ENCODE measurements at regions not wholly inside any gene's neighbourhood (a gene's known extent, or its start where the extent isn't known, plus 50 kb on each side); places are given as distances from the start of the nearest gene placed in this dataset.
"Not testable (repeated sequence)": the region's sequence is repeated elsewhere in the genome, so short reads cannot be mapped to it uniquely, and the experiment has no call there.

GRCh38 chr20:43404878-43405277 lies 52.8 kb upstream of the SRSF6 start:
- peaks cover 2 to 21% (median 6%) of the 10 kb centered on the region in 3 donors for H3K36me3 Mint-ChIP-seq
- H3K4me1 Mint-ChIP-seq, result no peaks in the 10 kb centered on the region
- H3K27ac Mint-ChIP-seq, result no peak overlapping the region
- no peak for ATAC-seq
- H3K27me3 Mint-ChIP-seq, result peaks cover 38 to 65% (median 44%) of the 10 kb centered on the region in 5 donors
- no peak for DNase-seq
- POLR2A ChIA-PET, result no interaction called here
- no peak overlapping the region for H3K4me3 Mint-ChIP-seq
- H3K9me3 Mint-ChIP-seq, result peaks cover 0 to 36% (median 10%) of the 10 kb centered on the region in 9 donors

- H3K4me1 Mint-ChIP-seq, H3K36me3 Mint-ChIP-seq, ATAC-seq, DNase-seq, H3K4me3 Mint-ChIP-seq, POLR2A ChIA-PET: not testable (repeated sequence)
- peaks cover 14 to 36% (median 23%) of the 10 kb centered on the region in 5 donors for H3K27me3 Mint-ChIP-seq
- peak overlapping the region in 1 of 10 donors; percentile 85 for H3K27ac Mint-ChIP-seq
- H3K9me3 Mint-ChIP-seq, result peaks cover 0 to 10% (median under 1%) of the 10 kb centered on the region in 9 donors
These were observed 56.8 kb upstream of the SRSF6 start for GRCh38 chr20:43400882-43401281.

GRCh38 chr20:43398676-43399324 lies 58.9 kb upstream of the SRSF6 start:
- no peak for DNase-seq
- no peaks in the 10 kb centered on the region for H3K4me1 Mint-ChIP-seq
- H3K9me3 Mint-ChIP-seq, result peaks cover 0 to 4% (median under 1%) of the 10 kb centered on the region in 9 donors
- H3K27me3 Mint-ChIP-seq, result peaks cover 6 to 27% (median 18%) of the 10 kb centered on the region in 5 donors
- no peak for ATAC-seq
- no peak overlapping the region for H3K4me3 Mint-ChIP-seq
- POLR2A ChIA-PET, result no interaction called here
- H3K36me3 Mint-ChIP-seq, result peaks cover 0 to 4% (median 1%) of the 10 kb centered on the region in 3 donors
- H3K27ac Mint-ChIP-seq, result peak overlapping the region in 2 of 10 donors; percentile 11 to 77

- peaks cover 0 to 9% (median 2%) of the 10 kb centered on the region in 9 donors for H3K9me3 Mint-ChIP-seq
These were observed 60.5 kb upstream of the SRSF6 start for GRCh38 chr20:43397147-43397546.

GRCh38 chr20:43393052-43393451 lies 64.6 kb upstream of the SRSF6 start:
- peaks cover 8 to 50% (median 21%) of the 10 kb centered on the region in 5 donors for H3K27me3 Mint-ChIP-seq
- no peak overlapping the region for H3K27ac Mint-ChIP-seq
- H3K4me1 Mint-ChIP-seq, result peaks cover 0 to 2% (median 0%) of the 10 kb centered on the region in 4 donors
- DNase-seq (no peak), ATAC-seq (no peak)
- H3K36me3 Mint-ChIP-seq, result peaks cover 0 to 12% (median 2%) of the 10 kb centered on the region in 3 donors
- peaks cover 0 to 8% (median 0%) of the 10 kb centered on the region in 9 donors for H3K9me3 Mint-ChIP-seq
- POLR2A ChIA-PET, result no interaction called here
- no peak overlapping the region for H3K4me3 Mint-ChIP-seq

More at GRCh38 chr20:43397147-43397546, 60.5 kb upstream of the SRSF6 start:
- H3K36me3 Mint-ChIP-seq, result peaks cover 0 to 12% (median 2%) of the 10 kb centered on the region in 3 donors
- ATAC-seq (no peak), DNase-seq (no peak)
- POLR2A ChIA-PET, result no interaction called here
- H3K4me1 Mint-ChIP-seq, result no peaks in the 10 kb centered on the region
- no peak overlapping the region for H3K27ac Mint-ChIP-seq
- H3K4me3 Mint-ChIP-seq, result no peak overlapping the region
- peaks cover 3 to 34% (median 16%) of the 10 kb centered on the region in 5 donors for H3K27me3 Mint-ChIP-seq

- DNase-seq (no peak), ATAC-seq (no peak)
- peaks cover 8 to 55% (median 25%) of the 10 kb centered on the region in 5 donors for H3K27me3 Mint-ChIP-seq
- no peak overlapping the region for H3K27ac Mint-ChIP-seq
- POLR2A ChIA-PET, result no interaction called here
- peaks cover 0 to 12% (median 2%) of the 10 kb centered on the region in 3 donors for H3K36me3 Mint-ChIP-seq
- H3K9me3 Mint-ChIP-seq, result peaks cover 0 to 8% (median 0%) of the 10 kb centered on the region in 9 donors
- no peak overlapping the region for H3K4me3 Mint-ChIP-seq
- H3K4me1 Mint-ChIP-seq, result peaks cover 0 to 2% (median 0%) of the 10 kb centered on the region in 4 donors
These were observed 65.1 kb upstream of the SRSF6 start for GRCh38 chr20:43392561-43392960.

- Mint-ChIP-seq H3K4me1 (peaks cover 0 to 5% (median 0%) of the 10 kb centered on the region in 4 donors), H3K36me3 (peaks cover 0 to 12% (median 2%) of the 10 kb centered on the region in 3 donors), H3K9me3 (peaks cover 0 to 8% (median 0%) of the 10 kb centered on the region in 9 donors), H3K27ac (peak overlapping the region in 1 of 10 donors; percentile 18), H3K27me3 (peaks cover 9 to 63% (median 23%) of the 10 kb centered on the region in 5 donors), H3K4me3 (no peak overlapping the region)
- POLR2A ChIA-PET, result no interaction called here
- ATAC-seq (no peak), DNase-seq (no peak)
These were observed 67.7 kb upstream of the SRSF6 start for GRCh38 chr20:43389839-43390626.

GRCh38 chr20:43389211-43389610 lies 68.5 kb upstream of the SRSF6 start:
- peaks cover 0 to 5% (median 0%) of the 10 kb centered on the region in 4 donors for H3K4me1 Mint-ChIP-seq
- POLR2A ChIA-PET, result no interaction called here
- peaks cover 0 to 8% (median 1%) of the 10 kb centered on the region in 9 donors for H3K9me3 Mint-ChIP-seq
- H3K36me3 Mint-ChIP-seq, result peaks cover 0 to 9% (median 2%) of the 10 kb centered on the region in 3 donors
- no peak overlapping the region for H3K4me3 Mint-ChIP-seq
- ATAC-seq (no peak), DNase-seq (no peak)
- H3K27me3 Mint-ChIP-seq, result peaks cover 9 to 55% (median 26%) of the 10 kb centered on the region in 5 donors
- no peak overlapping the region for H3K27ac Mint-ChIP-seq

GRCh38 chr20:43388268-43389002 lies 69.3 kb upstream of the SRSF6 start:
- POLR2A ChIA-PET, result no interaction called here

GRCh38 chr20:43387737-43388136 lies 70.0 kb upstream of the SRSF6 start:
- DNase-seq, result no peak
- POLR2A ChIA-PET, result no interaction called here
- peaks cover 0 to 5% (median 0%) of the 10 kb centered on the region in 4 donors for H3K4me1 Mint-ChIP-seq
- H3K4me3 Mint-ChIP-seq, result no peak overlapping the region
- ATAC-seq, result no peak
- H3K27me3 Mint-ChIP-seq, result peaks cover 11 to 51% (median 29%) of the 10 kb centered on the region in 5 donors
- H3K9me3 Mint-ChIP-seq, result peaks cover 0 to 5% (median 0%) of the 10 kb centered on the region in 9 donors
- no peaks in the 10 kb centered on the region for H3K36me3 Mint-ChIP-seq
- no peak overlapping the region for H3K27ac Mint-ChIP-seq

More at GRCh38 chr20:43388268-43389002, 69.3 kb upstream of the SRSF6 start:
- Mint-ChIP-seq H3K27me3 (peaks cover 11 to 51% (median 27%) of the 10 kb centered on the region in 5 donors), H3K36me3 (peaks cover 0 to 5% (median 0%) of the 10 kb centered on the region in 3 donors), H3K9me3 (peaks cover 0 to 5% (median under 1%) of the 10 kb centered on the region in 9 donors), H3K27ac (no peak overlapping the region), H3K4me1 (peaks cover 0 to 5% (median 0%) of the 10 kb centered on the region in 4 donors), H3K4me3 (no peak overlapping the region)
- ATAC-seq (no peak), DNase-seq (no peak)

- Mint-ChIP-seq H3K27ac (no peak overlapping the region), H3K36me3 (no peaks in the 10 kb centered on the region), H3K4me1 (peaks cover 0 to 5% (median 0%) of the 10 kb centered on the region in 4 donors), H3K27me3 (peaks cover 11 to 54% (median 28%) of the 10 kb centered on the region in 5 donors), H3K4me3 (no peak overlapping the region), H3K9me3 (peaks cover 0 to 5% (median 0%) of the 10 kb centered on the region in 9 donors)
- ATAC-seq (no peak), DNase-seq (no peak)
- POLR2A ChIA-PET, result no interaction called here
These were observed 70.8 kb upstream of the SRSF6 start for GRCh38 chr20:43386878-43387277.

- Mint-ChIP-seq H3K27me3 (peaks cover 6 to 44% (median 18%) of the 10 kb centered on the region in 5 donors), H3K4me1 (peaks cover 0 to 3% (median 0%) of the 10 kb centered on the region in 4 donors), H3K36me3 (no peaks in the 10 kb centered on the region), H3K9me3 (peaks cover 0 to 5% (median 0%) of the 10 kb centered on the region in 9 donors), H3K27ac (no peak overlapping the region), H3K4me3 (no peak overlapping the region)
- POLR2A ChIA-PET, result no interaction called here
- ATAC-seq, result no peak
- DNase-seq, result no peak
These were observed 71.8 kb upstream of the SRSF6 start for GRCh38 chr20:43385914-43386313.

All from naive thymus-derived CD8-positive, alpha-beta T cell (primary cell).